Activated naive CD4-positive, alpha-beta T cell treated with anti-CD3 and anti-CD28 coated beads for 36 hours (primary cell): ENCODE measurements at regions not wholly inside any gene's neighbourhood (a gene's known extent, or its start where the extent isn't known, plus 50 kb on each side); places are given as distances from the start of the nearest gene placed in this dataset.

Experiments
- CTCF ChIA-PET: fragments of 350-600 bp; sonication (Branson Sonifier 250); formaldehyde crosslinking; loops from one replicate; lab custom pipeline; 2021; ENCODE audit warnings: antibody characterized with exemption; lab: Charles Lee
- DNase-seq: peaks from one replicate; pipeline ENCODE4 v3.0.0-alpha.2; 2020
- H3K27ac Mint-ChIP-seq: one replicate; pipeline ENCODE4 v1.8.0; 2021; ENCODE audit warnings: mild to moderate bottlenecking, mixed read lengths
- H3K27me3 Mint-ChIP-seq: one replicate; pipeline ENCODE4 v1.8.0; 2021; ENCODE audit warnings: low read depth, mixed read lengths
- H3K36me3 Mint-ChIP-seq: one replicate; pipeline ENCODE4 v1.8.0; 2021; ENCODE audit warnings: low read depth, mixed read lengths
- H3K4me1 Mint-ChIP-seq: one replicate; pipeline ENCODE4 v1.8.0; 2021; ENCODE audit warnings: low read depth, mixed read lengths
- H3K4me3 Mint-ChIP-seq: one replicate; pipeline ENCODE4 v1.8.0; 2021; ENCODE audit warnings: mild to moderate bottlenecking, moderate library complexity, mixed read lengths
- H3K9me3 Mint-ChIP-seq: one replicate; pipeline ENCODE4 v1.8.0; 2021; ENCODE audit warnings: mixed read lengths
- intact Hi-C: fragments of 100-400 bp; cut with micrococcal nuclease; formaldehyde crosslinking; loops from one replicate; pipeline ENCODE4 v1.15.1; 2023

GRCh38 chr4:110733901-110734300 lies 111.0 kb upstream of the PITX2 start:
- no peaks in the 10 kb centered on the region for H3K27me3 Mint-ChIP-seq
- H3K36me3 Mint-ChIP-seq: no peaks in the 10 kb centered on the region
- H3K9me3 Mint-ChIP-seq: no peaks in the 10 kb centered on the region
- no peaks in the 10 kb centered on the region for H3K4me1 Mint-ChIP-seq
- intact Hi-C loops: no loop called here
- DNase-seq: no peak
- no peak overlapping the region for H3K4me3 Mint-ChIP-seq
- CTCF ChIA-PET: no interaction called here
- H3K27ac Mint-ChIP-seq: no peak overlapping the region

- CTCF ChIA-PET: no interaction called here
- Mint-ChIP-seq H3K9me3 (no peaks in the 10 kb centered on the region), H3K36me3 (no peaks in the 10 kb centered on the region), H3K4me1 (no peaks in the 10 kb centered on the region), H3K27me3 (no peaks in the 10 kb centered on the region), H3K4me3 (no peak overlapping the region), H3K27ac (no peak overlapping the region)
- no peak for DNase-seq
- intact Hi-C loops: no loop called here
These were observed 112.8 kb upstream of the PITX2 start for GRCh38 chr4:110735686-110736085.

GRCh38 chr4:110737931-110738330 lies 115.1 kb upstream of the PITX2 start:
- intact Hi-C loops: no loop called here
- H3K36me3 Mint-ChIP-seq: no peaks in the 10 kb centered on the region
- H3K27ac Mint-ChIP-seq: no peak overlapping the region

GRCh38 chr4:110742143-110742542 lies 119.3 kb upstream of the PITX2 start:
- no peaks in the 10 kb centered on the region for H3K36me3 Mint-ChIP-seq
- no peaks in the 10 kb centered on the region for H3K4me1 Mint-ChIP-seq
- H3K27me3 Mint-ChIP-seq: no peaks in the 10 kb centered on the region
- intact Hi-C loops: no loop called here
- CTCF ChIA-PET: no interaction called here
- no peak for DNase-seq
- H3K27ac Mint-ChIP-seq: no peak overlapping the region
- no peak overlapping the region for H3K4me3 Mint-ChIP-seq
- peaks cover 3% of the 10 kb centered on the region for H3K9me3 Mint-ChIP-seq

More at GRCh38 chr4:110737931-110738330, 115.1 kb upstream of the PITX2 start:
- Mint-ChIP-seq H3K4me1 (no peaks in the 10 kb centered on the region), H3K27me3 (no peaks in the 10 kb centered on the region), H3K9me3 (no peaks in the 10 kb centered on the region), H3K4me3 (no peak overlapping the region)
- no peak for DNase-seq
- CTCF ChIA-PET: no interaction called here

- DNase-seq: no peak
- no peak overlapping the region for H3K4me3 Mint-ChIP-seq
- peaks cover 3% of the 10 kb centered on the region for H3K9me3 Mint-ChIP-seq
- H3K27ac Mint-ChIP-seq: no peak overlapping the region
- intact Hi-C loops: no loop called here
- H3K36me3 Mint-ChIP-seq: no peaks in the 10 kb centered on the region
- no peaks in the 10 kb centered on the region for H3K27me3 Mint-ChIP-seq
- CTCF ChIA-PET: no interaction called here
- H3K4me1 Mint-ChIP-seq: no peaks in the 10 kb centered on the region
These were observed 125.2 kb upstream of the PITX2 start for GRCh38 chr4:110748071-110748470.

GRCh38 chr4:110751183-110751582 lies 128.3 kb upstream of the PITX2 start:
- H3K36me3 Mint-ChIP-seq: no peaks in the 10 kb centered on the region
- H3K27ac Mint-ChIP-seq: no peak overlapping the region
- peaks cover 2% of the 10 kb centered on the region for H3K9me3 Mint-ChIP-seq

GRCh38 chr4:110751986-110752385 lies 129.1 kb upstream of the PITX2 start:
- no peak overlapping the region for H3K4me3 Mint-ChIP-seq
- no peak overlapping the region for H3K27ac Mint-ChIP-seq
- CTCF ChIA-PET: no interaction called here
- H3K4me1 Mint-ChIP-seq: no peaks in the 10 kb centered on the region
- intact Hi-C loops: no loop called here
- H3K36me3 Mint-ChIP-seq: no peaks in the 10 kb centered on the region
- H3K27me3 Mint-ChIP-seq: no peaks in the 10 kb centered on the region
- DNase-seq: no peak
- H3K9me3 Mint-ChIP-seq: peaks cover 2% of the 10 kb centered on the region

More at GRCh38 chr4:110751183-110751582, 128.3 kb upstream of the PITX2 start:
- Mint-ChIP-seq H3K4me1 (no peaks in the 10 kb centered on the region), H3K4me3 (no peak overlapping the region), H3K27me3 (no peaks in the 10 kb centered on the region)
- intact Hi-C loops: no loop called here
- CTCF ChIA-PET: interaction anchor here (0.7 kb wide), 1 partner anchor 227 kb away, joined by 4 read pairs; no protein-coding TSS in a partner anchor
- DNase-seq: no peak

- intact Hi-C loops: no loop called here
- no peaks in the 10 kb centered on the region for H3K27me3 Mint-ChIP-seq
- no peak overlapping the region for H3K4me3 Mint-ChIP-seq
- H3K36me3 Mint-ChIP-seq: no peaks in the 10 kb centered on the region
- H3K4me1 Mint-ChIP-seq: no peaks in the 10 kb centered on the region
- peaks cover 2% of the 10 kb centered on the region for H3K9me3 Mint-ChIP-seq
- DNase-seq: no peak
- CTCF ChIA-PET: no interaction called here
- H3K27ac Mint-ChIP-seq: no peak overlapping the region
These were observed 130.6 kb upstream of the PITX2 start for GRCh38 chr4:110753466-110753865.

GRCh38 chr4:110754716-110755115 lies 131.8 kb upstream of the PITX2 start:
- peaks cover 2% of the 10 kb centered on the region for H3K9me3 Mint-ChIP-seq
- intact Hi-C loops: no loop called here
- no peaks in the 10 kb centered on the region for H3K27me3 Mint-ChIP-seq
- no peak overlapping the region for H3K4me3 Mint-ChIP-seq
- no peak for DNase-seq
- no peaks in the 10 kb centered on the region for H3K36me3 Mint-ChIP-seq
- CTCF ChIA-PET: no interaction called here
- no peak overlapping the region for H3K27ac Mint-ChIP-seq
- H3K4me1 Mint-ChIP-seq: no peaks in the 10 kb centered on the region

- Mint-ChIP-seq H3K27ac (no peak overlapping the region), H3K9me3 (no peaks in the 10 kb centered on the region), H3K4me1 (no peaks in the 10 kb centered on the region), H3K27me3 (no peaks in the 10 kb centered on the region), H3K36me3 (no peaks in the 10 kb centered on the region), H3K4me3 (no peak overlapping the region)
- CTCF ChIA-PET: no interaction called here
- intact Hi-C loops: no loop called here
- DNase-seq: no peak
These were observed 146.7 kb upstream of the PITX2 start for GRCh38 chr4:110769578-110769977.

GRCh38 chr4:110770353-110770752 lies 147.5 kb upstream of the PITX2 start:
- no peak overlapping the region for H3K4me3 Mint-ChIP-seq
- intact Hi-C loops: no loop called here
- H3K27ac Mint-ChIP-seq: no peak overlapping the region
- no peak for DNase-seq
- H3K36me3 Mint-ChIP-seq: no peaks in the 10 kb centered on the region
- H3K9me3 Mint-ChIP-seq: no peaks in the 10 kb centered on the region
- CTCF ChIA-PET: interaction anchor here (0.7 kb wide), 1 partner anchor 548 kb away, joined by 4 read pairs; no protein-coding TSS in a partner anchor
- H3K27me3 Mint-ChIP-seq: no peaks in the 10 kb centered on the region
- no peaks in the 10 kb centered on the region for H3K4me1 Mint-ChIP-seq

- no peak overlapping the region for H3K4me3 Mint-ChIP-seq
- CTCF ChIA-PET: no interaction called here
- no peak overlapping the region for H3K27ac Mint-ChIP-seq
- DNase-seq: no peak
- no peaks in the 10 kb centered on the region for H3K36me3 Mint-ChIP-seq
- H3K9me3 Mint-ChIP-seq: no peaks in the 10 kb centered on the region
- no peaks in the 10 kb centered on the region for H3K27me3 Mint-ChIP-seq
- no peaks in the 10 kb centered on the region for H3K4me1 Mint-ChIP-seq
- intact Hi-C loops: no loop called here
These were observed 155.6 kb upstream of the PITX2 start for GRCh38 chr4:110778521-110778920.

GRCh38 chr4:110780538-110780937 lies 157.7 kb upstream of the PITX2 start:
- H3K27me3 Mint-ChIP-seq: no peaks in the 10 kb centered on the region
- no peaks in the 10 kb centered on the region for H3K36me3 Mint-ChIP-seq
- H3K9me3 Mint-ChIP-seq: no peaks in the 10 kb centered on the region
- no peaks in the 10 kb centered on the region for H3K4me1 Mint-ChIP-seq
- intact Hi-C loops: no loop called here
- no peak for DNase-seq
- H3K27ac Mint-ChIP-seq: no peak overlapping the region
- H3K4me3 Mint-ChIP-seq: no peak overlapping the region
- CTCF ChIA-PET: no interaction called here

GRCh38 chr4:110781944-110782343 lies 159.1 kb upstream of the PITX2 start:
- no peak for DNase-seq
- Mint-ChIP-seq H3K27me3 (no peaks in the 10 kb centered on the region), H3K36me3 (no peaks in the 10 kb centered on the region), H3K4me3 (no peak overlapping the region), H3K9me3 (no peaks in the 10 kb centered on the region), H3K27ac (no peak overlapping the region), H3K4me1 (no peaks in the 10 kb centered on the region)
- CTCF ChIA-PET: no interaction called here
- intact Hi-C loops: no loop called here
